ENCODE measurements at regions not wholly inside any gene's neighbourhood (a gene's known extent, or its start where the extent isn't known, plus 50 kb on each side); places are given as distances from the start of the nearest gene placed in this dataset.

DNA sequence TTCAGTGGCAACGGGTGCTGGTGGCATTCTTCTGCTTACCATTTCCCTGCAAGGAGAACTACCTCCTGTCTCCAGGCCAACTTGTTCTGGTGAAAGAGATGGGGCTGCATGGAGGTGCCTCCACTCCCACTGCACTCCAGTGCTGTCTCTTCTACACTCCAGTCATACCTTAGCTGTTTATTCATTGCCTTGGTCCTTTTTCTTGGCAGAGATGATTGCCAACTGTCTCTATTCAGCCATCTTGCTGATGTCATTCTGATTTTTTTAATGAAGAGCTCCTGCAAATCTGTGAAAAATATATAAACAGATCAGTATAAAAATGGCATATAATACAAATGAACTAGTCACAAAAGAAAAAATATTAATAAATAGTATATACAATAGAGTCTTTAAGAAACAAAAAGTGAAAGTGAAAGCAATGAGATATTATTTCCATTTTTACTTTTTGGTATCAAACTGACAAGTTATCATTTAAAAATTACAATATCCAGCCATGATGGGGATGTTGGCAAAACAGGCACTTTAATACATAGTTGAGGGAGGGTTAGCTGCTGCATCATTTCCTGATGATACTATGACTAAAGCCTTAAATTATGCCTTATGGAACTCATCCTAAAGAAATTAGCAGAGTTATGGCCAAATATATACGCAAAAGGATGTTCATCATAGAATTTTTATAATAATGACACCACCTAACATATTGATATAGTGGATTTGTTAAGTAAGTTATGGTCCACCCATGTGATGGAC lies 109.4 kb downstream of the CARTPT start (continued):
- TF ChIP-seq, protein P1, sequence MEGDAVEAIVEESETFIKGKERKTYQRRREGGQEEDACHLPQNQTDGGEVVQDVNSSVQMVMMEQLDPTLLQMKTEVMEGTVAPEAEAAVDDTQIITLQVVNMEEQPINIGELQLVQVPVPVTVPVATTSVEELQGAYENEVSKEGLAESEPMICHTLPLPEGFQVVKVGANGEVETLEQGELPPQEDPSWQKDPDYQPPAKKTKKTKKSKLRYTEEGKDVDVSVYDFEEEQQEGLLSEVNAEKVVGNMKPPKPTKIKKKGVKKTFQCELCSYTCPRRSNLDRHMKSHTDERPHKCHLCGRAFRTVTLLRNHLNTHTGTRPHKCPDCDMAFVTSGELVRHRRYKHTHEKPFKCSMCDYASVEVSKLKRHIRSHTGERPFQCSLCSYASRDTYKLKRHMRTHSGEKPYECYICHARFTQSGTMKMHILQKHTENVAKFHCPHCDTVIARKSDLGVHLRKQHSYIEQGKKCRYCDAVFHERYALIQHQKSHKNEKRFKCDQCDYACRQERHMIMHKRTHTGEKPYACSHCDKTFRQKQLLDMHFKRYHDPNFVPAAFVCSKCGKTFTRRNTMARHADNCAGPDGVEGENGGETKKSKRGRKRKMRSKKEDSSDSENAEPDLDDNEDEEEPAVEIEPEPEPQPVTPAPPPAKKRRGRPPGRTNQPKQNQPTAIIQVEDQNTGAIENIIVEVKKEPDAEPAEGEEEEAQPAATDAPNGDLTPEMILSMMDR (IDR thresholded peaks at IDR 0.05; ENCODE audit: low read depth, low read length, missing input control) = no peak
- TF ChIP-seq YY1 (IDR thresholded peaks at IDR 0.05) (no peak), SP1 (IDR thresholded peaks at IDR 0.05) (no peak), TAF1 (conservative IDR thresholded peaks at IDR 0.05) (no peak)
- TF ChIP-seq, protein P2, sequence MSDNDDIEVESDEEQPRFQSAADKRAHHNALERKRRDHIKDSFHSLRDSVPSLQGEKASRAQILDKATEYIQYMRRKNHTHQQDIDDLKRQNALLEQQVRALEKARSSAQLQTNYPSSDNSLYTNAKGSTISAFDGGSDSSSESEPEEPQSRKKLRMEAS (IDR thresholded peaks at IDR 0.05) = no peak
- TF ChIP-seq, protein P3, sequence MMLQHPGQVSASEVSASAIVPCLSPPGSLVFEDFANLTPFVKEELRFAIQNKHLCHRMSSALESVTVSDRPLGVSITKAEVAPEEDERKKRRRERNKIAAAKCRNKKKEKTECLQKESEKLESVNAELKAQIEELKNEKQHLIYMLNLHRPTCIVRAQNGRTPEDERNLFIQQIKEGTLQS (IDR thresholded peaks at IDR 0.05) = no peak

DNA sequence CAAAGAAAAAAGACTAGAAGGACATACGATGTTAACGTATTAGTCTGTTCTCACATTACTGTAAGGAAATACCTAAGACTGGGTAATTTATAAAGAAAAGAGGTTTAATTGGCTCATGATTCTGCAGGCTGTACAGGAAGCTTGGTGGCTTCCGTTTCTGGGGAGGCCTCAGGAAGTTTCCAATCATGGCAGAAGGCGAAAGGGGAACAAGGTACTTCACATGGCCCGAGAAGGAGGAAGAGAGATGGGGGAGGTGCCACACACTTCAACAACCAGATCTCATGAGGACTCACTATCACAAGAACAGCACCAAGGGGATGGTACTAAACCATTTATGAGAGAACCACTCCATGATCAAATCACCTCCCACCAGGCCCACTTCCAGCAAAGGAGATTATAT lies 110.1 kb downstream of the CARTPT start:
- Histone ChIP-seq H3K36me3 (ENCODE audit: control insufficient read depth in 4 of 4, insufficient read depth in 3 of 4, low read depth in 1 of 4, low read length in 3 of 4) (no peaks in the 10 kb centered on the region), H3K9me3 (ENCODE audit: control insufficient read depth in 4 of 4, low read length in 3 of 4) (peaks cover 3 to 10% (median 6%) of the 10 kb centered on the region in 4 donors), H3K9ac (ENCODE audit: low read depth in 1 of 2, low read length in 2 of 2) (no peak overlapping the region), H3K4me1 (ENCODE audit: control insufficient read depth in 4 of 4, insufficient read depth in 4 of 4, low read length in 3 of 4) (no peaks in the 10 kb centered on the region), H3K4me3 (ENCODE audit: low read depth in 1 of 3, low read length in 3 of 3) (no peak overlapping the region), H3K27ac (ENCODE audit: low read depth in 1 of 2, low read length in 2 of 2) (no peak overlapping the region), H3K27me3 (ENCODE audit: control insufficient read depth in 4 of 4, insufficient read depth in 4 of 4, low read length in 3 of 4) (no peaks in the 10 kb centered on the region)
- WGBS = 83% methylated on average over 5 of the region's 5 CpGs
- TF ChIP-seq FOXA2 (IDR thresholded peaks at IDR 0.05) (no peak), RXRA (IDR thresholded peaks at IDR 0.05) (no peak), EGR1 (IDR thresholded peaks at IDR 0.05; ENCODE audit: low read depth in 2 of 2) (no peak), HNF4A (conservative IDR thresholded peaks at IDR 0.05) (no peak), JUND (IDR thresholded peaks at IDR 0.05) (no peak), TAF1 (conservative IDR thresholded peaks at IDR 0.05) (no peak), YY1 (IDR thresholded peaks at IDR 0.05) (no peak), RAD21 (IDR thresholded peaks at IDR 0.05) (no peak), GABPA (IDR thresholded peaks at IDR 0.05 in 1 of 2, conservative IDR thresholded peaks at IDR 0.05 in 1 of 2) (no peak), SP1 (IDR thresholded peaks at IDR 0.05) (no peak)
- TF ChIP-seq, protein P3 (IDR thresholded peaks at IDR 0.05) = no peak
- TF ChIP-seq, protein P4, sequence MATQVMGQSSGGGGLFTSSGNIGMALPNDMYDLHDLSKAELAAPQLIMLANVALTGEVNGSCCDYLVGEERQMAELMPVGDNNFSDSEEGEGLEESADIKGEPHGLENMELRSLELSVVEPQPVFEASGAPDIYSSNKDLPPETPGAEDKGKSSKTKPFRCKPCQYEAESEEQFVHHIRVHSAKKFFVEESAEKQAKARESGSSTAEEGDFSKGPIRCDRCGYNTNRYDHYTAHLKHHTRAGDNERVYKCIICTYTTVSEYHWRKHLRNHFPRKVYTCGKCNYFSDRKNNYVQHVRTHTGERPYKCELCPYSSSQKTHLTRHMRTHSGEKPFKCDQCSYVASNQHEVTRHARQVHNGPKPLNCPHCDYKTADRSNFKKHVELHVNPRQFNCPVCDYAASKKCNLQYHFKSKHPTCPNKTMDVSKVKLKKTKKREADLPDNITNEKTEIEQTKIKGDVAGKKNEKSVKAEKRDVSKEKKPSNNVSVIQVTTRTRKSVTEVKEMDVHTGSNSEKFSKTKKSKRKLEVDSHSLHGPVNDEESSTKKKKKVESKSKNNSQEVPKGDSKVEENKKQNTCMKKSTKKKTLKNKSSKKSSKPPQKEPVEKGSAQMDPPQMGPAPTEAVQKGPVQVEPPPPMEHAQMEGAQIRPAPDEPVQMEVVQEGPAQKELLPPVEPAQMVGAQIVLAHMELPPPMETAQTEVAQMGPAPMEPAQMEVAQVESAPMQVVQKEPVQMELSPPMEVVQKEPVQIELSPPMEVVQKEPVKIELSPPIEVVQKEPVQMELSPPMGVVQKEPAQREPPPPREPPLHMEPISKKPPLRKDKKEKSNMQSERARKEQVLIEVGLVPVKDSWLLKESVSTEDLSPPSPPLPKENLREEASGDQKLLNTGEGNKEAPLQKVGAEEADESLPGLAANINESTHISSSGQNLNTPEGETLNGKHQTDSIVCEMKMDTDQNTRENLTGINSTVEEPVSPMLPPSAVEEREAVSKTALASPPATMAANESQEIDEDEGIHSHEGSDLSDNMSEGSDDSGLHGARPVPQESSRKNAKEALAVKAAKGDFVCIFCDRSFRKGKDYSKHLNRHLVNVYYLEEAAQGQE (IDR thresholded peaks at IDR 0.05) = no peak
- TF ChIP-seq, protein P1 (IDR thresholded peaks at IDR 0.05; ENCODE audit: low read depth, low read length, missing input control) = no peak
- no peak for DNase-seq (ENCODE audit: low spot score)
